DND-41 (cell line): ENCODE measurements at regions not wholly inside any gene's neighbourhood (a gene's known extent, or its start where the extent isn't known, plus 50 kb on each side); places are given as distances from the start of the nearest gene placed in this dataset.

Experiments used
- EZH2 ChIP-seq: IDR thresholded peaks from 3 replicates; pipeline ENCODE4 v1.6.1; 2012; ENCODE audit warnings: borderline replicate concordance, low read depth, mild to moderate bottlenecking, moderate library complexity, low read length, inconsistent platforms; ENCODE audit not compliant: severe bottlenecking
- TF ChIP-seq, protein P1 (sequence below): IDR thresholded peaks from 2 replicates; pipeline ENCODE4 v1.5.1; 2012; ENCODE audit warnings: borderline replicate concordance, low read length, moderate library complexity, mild to moderate bottlenecking; ENCODE audit not compliant: poor library complexity, severe bottlenecking; ENCODE audit errors: extremely low read depth

- TF ChIP-seq, protein P1, sequence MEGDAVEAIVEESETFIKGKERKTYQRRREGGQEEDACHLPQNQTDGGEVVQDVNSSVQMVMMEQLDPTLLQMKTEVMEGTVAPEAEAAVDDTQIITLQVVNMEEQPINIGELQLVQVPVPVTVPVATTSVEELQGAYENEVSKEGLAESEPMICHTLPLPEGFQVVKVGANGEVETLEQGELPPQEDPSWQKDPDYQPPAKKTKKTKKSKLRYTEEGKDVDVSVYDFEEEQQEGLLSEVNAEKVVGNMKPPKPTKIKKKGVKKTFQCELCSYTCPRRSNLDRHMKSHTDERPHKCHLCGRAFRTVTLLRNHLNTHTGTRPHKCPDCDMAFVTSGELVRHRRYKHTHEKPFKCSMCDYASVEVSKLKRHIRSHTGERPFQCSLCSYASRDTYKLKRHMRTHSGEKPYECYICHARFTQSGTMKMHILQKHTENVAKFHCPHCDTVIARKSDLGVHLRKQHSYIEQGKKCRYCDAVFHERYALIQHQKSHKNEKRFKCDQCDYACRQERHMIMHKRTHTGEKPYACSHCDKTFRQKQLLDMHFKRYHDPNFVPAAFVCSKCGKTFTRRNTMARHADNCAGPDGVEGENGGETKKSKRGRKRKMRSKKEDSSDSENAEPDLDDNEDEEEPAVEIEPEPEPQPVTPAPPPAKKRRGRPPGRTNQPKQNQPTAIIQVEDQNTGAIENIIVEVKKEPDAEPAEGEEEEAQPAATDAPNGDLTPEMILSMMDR: no peak
- TF ChIP-seq EZH2: no peak
These were observed 352.1 kb downstream of the POM121L12 start for GRCh38 chr7:53387515-53387914.
